NCI-H187 treated with DMSO at 0.1 percent for 48 hours (cell line): ENCODE measurements at regions not wholly inside any gene's neighbourhood (a gene's known extent, or its start where the extent isn't known, plus 50 kb on each side); places are given as distances from the start of the nearest gene placed in this dataset.

Experiments
- DNase-seq: peaks from one replicate; lab custom pipeline; 2025; lab: John Stamatoyannopoulos, UW

DNA sequence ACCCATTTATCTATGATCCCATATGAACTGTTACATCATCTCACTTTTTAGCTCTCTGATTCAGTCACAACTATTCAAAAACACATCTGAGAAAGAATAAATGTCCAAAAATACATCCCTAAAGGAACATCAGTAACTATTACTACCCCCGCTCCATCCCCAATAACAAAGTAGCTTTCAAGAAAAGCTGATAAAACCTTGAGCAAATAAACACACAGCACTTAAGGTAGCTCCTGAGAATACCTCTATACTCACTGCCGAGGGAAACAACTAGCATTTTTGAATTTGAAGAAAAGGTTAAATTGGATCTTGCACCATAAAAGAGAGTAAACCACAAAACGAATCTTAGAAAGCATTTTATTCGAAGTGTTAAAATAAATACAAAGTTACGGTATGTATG lies 63.4 kb downstream of the PMAIP1 start:
- no peak for DNase-seq

DNA sequence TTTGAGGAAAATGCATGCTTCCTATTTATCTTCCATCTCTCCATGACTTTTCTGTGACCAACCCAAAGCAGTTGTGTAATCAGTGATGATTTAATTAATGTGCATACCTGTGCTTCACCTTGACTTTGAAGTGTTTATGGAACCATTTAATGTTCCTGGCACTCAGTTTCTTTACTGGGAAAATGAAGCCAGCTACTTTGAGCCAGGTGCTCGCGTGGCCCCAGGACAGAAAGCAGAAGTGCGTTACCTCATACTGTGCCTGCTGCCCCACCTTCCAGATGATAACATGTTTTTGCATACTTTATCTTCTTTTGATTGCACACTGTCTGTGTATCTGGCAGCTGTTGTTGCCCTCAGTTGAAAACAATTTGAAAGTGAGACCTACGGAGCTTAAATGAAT lies 61.3 kb downstream of the PMAIP1 start:
- no peak for DNase-seq

DNA sequence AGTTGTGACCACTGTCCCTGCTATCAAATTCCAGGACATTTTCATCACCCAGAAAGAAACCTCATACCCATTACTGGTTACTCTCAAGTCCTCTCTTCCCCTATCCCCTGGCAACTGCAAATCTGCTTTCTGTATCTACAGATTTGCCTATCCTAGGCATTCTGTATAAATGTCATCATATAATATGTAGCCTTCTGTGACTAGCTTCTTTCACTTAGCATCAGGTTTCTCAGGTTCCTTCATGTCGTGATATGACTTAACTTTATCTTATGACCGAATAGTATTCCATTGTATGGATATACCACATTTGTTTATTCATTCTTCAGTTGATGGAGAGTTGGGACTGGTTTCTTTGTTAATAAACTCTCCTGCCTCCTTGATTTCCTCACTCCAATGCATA lies 60.5 kb downstream of the PMAIP1 start:
- DNase-seq: no peak

DNA sequence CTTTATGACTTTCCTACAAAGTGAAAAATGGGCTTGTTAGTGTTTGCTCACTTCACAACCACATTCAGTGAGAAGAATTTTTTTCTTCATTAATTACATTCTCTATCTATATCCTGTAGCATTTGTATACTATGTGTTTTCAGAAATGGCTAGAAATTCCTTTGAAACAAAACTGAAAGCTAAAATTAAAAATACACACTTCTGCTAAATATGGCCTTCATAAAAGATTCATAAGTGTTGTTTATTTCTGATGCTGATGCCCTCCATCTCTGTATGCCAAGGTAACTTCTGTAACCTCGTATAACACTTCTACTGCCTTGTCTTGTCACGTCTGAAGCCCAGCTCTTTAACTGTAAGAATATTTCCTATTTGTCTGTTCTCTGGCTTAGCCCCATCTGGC lies 59.8 kb downstream of the PMAIP1 start:
- no peak for DNase-seq

DNA sequence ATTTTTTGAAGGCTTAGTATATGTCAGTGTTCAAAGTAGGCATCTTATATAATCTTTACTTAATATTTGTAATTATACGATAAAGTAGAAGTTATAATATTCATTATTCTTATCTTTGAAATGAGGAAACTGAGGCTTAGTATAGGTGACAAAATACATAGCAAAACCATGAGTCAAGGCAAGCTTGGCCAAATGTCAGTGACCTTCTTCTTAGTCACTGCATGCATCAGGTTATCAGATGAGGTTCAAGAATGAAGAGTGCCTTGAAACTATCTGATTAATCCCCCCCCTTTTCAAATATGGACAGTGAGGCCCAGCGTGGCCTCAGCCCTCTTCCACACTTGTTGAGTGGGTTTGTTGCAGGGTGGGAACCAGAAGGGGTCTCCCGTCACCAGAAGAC lies 59.3 kb downstream of the PMAIP1 start:
- DNase-seq: no peak

DNA sequence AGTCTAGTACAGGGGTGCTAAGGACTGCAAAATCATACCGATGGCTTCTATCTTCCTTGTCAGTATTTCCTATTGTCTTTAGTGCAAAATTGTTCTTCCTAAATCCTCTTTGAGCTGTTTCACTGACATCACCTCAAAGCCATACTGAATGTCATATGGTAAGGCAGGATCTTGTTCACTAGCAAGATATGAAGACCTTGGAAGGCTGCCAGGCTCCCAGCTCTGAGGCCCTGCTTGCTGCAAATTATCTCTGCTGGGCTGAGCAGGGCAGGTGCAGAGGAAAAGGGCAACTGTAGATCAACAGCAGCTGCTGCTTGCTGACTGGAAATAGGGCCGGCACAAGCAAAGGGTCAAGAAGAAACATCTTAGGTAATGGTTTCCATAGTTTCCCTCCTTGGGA lies 58.2 kb downstream of the PMAIP1 start:
- peak; percentile 62 for DNase-seq

DNA sequence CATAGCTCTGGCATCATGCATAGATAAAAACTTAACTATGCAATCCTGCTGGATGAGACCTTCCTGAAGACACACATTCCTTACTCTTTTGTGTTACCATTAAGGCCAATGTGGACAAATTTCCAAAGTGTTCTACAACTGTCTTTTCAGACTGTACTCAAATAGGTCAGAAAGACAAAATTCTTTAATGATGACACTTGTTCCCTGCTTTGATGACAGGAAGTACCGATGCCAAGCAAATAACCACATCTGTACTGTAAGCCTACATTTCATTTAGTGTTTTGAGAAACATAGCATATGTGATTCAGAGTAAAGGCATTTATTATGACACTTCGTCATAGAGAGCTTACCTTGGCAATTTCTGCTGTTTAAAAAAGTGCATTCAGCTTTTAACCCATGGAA lies 55.0 kb downstream of the PMAIP1 start:
- no peak for DNase-seq

GRCh38 chr18:59954241-59954640 lies 54.4 kb downstream of the PMAIP1 start:
- DNase-seq: no peak
